Left lung (tissue), 4 donors: ENCODE measurements at regions not wholly inside any gene's neighbourhood (a gene's known extent, or its start where the extent isn't known, plus 50 kb on each side); places are given as distances from the start of the nearest gene placed in this dataset.

ENCODE experiments used
- ATAC-seq: fragments of 200-7000 bp; cut with Tn5 transposase; one replicate; pipeline ENCODE4 v1.9.1; 2020; ENCODE audit warnings: moderate library complexity
- DNase-seq, 4 donors: peaks; one replicate each; pipeline ENCODE4 v3.0.0-alpha.2; 2013 to 2020
- H3K27ac ChIP-seq, 2 donors: fragments of 200-600 bp; sonication (generic) in 1 of 2; one replicate each; pipeline versions ENCODE4 v1.5.0 to v1.8.0; 2020 to 2021
- H3K27me3 ChIP-seq, 2 donors: fragments of 200-600 bp; sonication (generic) in 1 of 2; one replicate each; pipeline versions ENCODE4 v1.5.0 to v1.8.0; 2020 to 2021
- H3K36me3 ChIP-seq, 2 donors: fragments of 200-600 bp; sonication (generic) in 1 of 2; one replicate each; pipeline versions ENCODE4 v1.5.0 to v1.8.0; 2020 to 2021
- H3K4me1 ChIP-seq, 2 donors: fragments of 200-600 bp; one replicate each; pipeline ENCODE4 v1.8.0; 2021
- H3K4me3 ChIP-seq, 2 donors: fragments of 200-600 bp; sonication (generic) in 1 of 2; one replicate each; pipeline versions ENCODE4 v1.5.0 to v1.8.0; 2020 to 2021; ENCODE audit warnings: mild to moderate bottlenecking in 1 of 2
- H3K9me3 ChIP-seq, 2 donors: fragments of 200-600 bp; sonication (generic) in 1 of 2; one replicate each; pipeline versions ENCODE4 v1.5.0 to v1.8.0; 2020 to 2021
- intact Hi-C, 2 donors: fragments of 100-400 bp; cut with DNase I; formaldehyde crosslinking; loops; one replicate each; pipeline versions ENCODE4 v1.11.2 to v1.14.2; 2022
- TF ChIP-seq, protein P1 (sequence below), 2 donors: fragments of 200-600 bp; sonication (generic) in 1 of 2; IDR thresholded peaks; one replicate each; pipeline versions ENCODE4 v1.5.0 to v1.8.0; 2021; ENCODE audit warnings: antibody characterized with exemption in 2 of 2
- donor health status: DM: no; HTN: yes; CAD: no.
- donor health status: DM: no; HTN: no; CAD: no.

DNA sequence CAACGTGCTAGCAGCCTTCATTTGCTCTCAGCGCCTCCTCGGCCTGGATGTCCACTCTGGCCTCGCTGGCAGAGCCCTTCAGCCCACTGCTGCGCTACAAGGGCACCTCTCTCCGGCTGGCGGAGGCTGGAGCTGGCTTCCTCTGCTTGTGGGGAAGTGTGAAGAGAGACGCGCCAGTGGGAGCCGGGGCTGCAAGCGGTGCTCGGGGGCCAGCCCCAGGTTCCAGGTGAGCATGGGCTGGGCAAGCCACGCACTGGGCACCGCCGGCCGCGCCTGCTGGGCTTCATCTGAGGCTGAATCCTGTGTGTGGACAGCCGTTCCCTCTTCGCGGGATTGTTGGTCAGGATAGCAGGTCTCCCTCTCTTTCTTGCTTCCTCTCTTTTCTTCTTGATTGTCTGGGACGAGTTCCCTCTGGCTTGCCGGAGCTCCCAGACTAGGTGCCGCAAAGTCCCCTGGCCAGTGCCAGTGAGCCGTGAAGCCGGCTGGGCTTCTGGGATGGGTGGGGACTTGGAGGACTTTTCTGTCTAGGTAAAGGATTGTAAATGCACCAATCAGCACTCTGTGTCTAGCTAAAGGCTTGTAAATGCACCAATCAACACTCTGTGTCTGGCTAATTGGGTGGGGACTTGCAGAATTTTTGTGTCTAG is 165.0 kb downstream of the HEPH start:
- ATAC-seq (no peak), DNase-seq (peak in 1 of 4 donors; percentile 41)
- Histone ChIP-seq H3K27me3 (no peaks in the 10 kb centered on the region), H3K4me1 (no peaks in the 10 kb centered on the region), H3K9me3 (peaks cover 0 to 3% of the 10 kb centered on the region in 2 donors), H3K36me3 (no peaks in the 10 kb centered on the region), H3K4me3 (no peak overlapping the region), H3K27ac (no peak overlapping the region)
- intact Hi-C loops, result no loop called here
- TF ChIP-seq, protein P1, sequence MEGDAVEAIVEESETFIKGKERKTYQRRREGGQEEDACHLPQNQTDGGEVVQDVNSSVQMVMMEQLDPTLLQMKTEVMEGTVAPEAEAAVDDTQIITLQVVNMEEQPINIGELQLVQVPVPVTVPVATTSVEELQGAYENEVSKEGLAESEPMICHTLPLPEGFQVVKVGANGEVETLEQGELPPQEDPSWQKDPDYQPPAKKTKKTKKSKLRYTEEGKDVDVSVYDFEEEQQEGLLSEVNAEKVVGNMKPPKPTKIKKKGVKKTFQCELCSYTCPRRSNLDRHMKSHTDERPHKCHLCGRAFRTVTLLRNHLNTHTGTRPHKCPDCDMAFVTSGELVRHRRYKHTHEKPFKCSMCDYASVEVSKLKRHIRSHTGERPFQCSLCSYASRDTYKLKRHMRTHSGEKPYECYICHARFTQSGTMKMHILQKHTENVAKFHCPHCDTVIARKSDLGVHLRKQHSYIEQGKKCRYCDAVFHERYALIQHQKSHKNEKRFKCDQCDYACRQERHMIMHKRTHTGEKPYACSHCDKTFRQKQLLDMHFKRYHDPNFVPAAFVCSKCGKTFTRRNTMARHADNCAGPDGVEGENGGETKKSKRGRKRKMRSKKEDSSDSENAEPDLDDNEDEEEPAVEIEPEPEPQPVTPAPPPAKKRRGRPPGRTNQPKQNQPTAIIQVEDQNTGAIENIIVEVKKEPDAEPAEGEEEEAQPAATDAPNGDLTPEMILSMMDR (IDR thresholded peaks at IDR 0.05), result no peak

DNA sequence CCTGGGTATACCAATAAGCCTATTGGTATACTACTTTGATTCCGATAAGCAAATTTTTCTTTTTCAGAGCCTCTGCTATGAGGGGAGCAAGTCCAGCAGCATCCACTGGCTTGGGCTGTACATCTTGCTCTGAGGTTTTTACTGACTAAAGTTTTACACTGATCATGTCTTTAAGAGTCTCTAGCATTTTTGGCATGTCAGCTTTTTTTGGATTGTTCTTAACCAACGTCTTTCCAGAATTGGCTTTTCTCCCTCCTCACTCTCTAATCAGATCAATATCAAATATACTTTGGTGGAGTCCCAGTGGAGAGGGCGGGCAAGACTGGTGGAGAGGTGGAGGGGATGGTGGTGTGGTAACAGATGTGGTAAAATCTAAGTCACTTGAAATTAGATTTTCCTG is 196.8 kb downstream of the HEPH start:
- TF ChIP-seq, protein P1 (IDR thresholded peaks at IDR 0.05), result no peak
- intact Hi-C loops, result no loop called here
- no peaks in the 10 kb centered on the region for H3K36me3 ChIP-seq
- no peaks in the 10 kb centered on the region for H3K9me3 ChIP-seq
- H3K27ac ChIP-seq, result no peak overlapping the region
- ATAC-seq (no peak), DNase-seq (no peak)
- H3K4me3 ChIP-seq, result no peak overlapping the region
- no peaks in the 10 kb centered on the region for H3K27me3 ChIP-seq
- H3K4me1 ChIP-seq, result no peaks in the 10 kb centered on the region

DNA sequence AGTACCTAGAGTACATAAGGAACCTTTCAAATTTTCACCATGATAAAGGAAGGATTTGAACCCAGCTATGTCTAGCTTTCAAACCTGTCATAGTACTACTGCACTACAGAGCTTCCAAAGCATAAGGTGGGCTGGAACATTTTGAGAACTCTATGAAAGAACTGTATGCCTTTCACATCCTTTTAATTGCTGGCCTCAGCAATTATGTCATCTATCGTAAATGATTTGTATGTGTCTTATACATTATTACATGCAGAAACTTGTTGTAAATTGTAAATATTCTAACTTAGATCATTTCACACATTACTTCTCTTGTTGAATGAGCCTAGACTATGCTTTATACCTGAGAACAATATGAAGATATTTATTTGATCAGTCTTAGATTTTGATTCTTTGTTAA is 220.7 kb downstream of the HEPH start:
- Histone ChIP-seq H3K4me3 (no peak overlapping the region), H3K27me3 (no peaks in the 10 kb centered on the region), H3K27ac (no peak overlapping the region), H3K9me3 (no peaks in the 10 kb centered on the region), H3K4me1 (no peaks in the 10 kb centered on the region), H3K36me3 (no peaks in the 10 kb centered on the region)
- intact Hi-C loops, result no loop called here
- TF ChIP-seq, protein P1 (IDR thresholded peaks at IDR 0.05), result no peak
- DNase-seq (no peak), ATAC-seq (no peak)

DNA sequence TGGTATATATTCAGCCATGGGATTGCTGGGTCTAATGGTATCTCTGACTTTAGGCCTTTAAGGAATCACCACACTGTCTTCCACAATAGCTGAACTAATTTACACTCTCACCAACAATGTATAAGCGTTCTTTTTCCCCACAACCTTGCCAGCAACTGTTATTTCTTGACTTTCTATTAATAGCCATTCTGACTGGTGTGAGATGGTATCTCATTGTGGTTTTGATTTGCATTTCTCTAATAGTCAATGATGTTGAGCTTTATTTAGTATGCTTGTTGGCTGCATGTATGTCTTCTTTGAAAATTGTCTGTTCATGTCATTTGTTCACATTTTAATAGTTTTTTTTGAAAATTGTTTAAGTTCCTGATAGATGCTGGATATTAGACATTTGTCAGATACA is 235.2 kb downstream of the HEPH start:
- Histone ChIP-seq H3K9me3 (no peaks in the 10 kb centered on the region), H3K4me3 (no peak overlapping the region), H3K36me3 (no peaks in the 10 kb centered on the region), H3K4me1 (no peaks in the 10 kb centered on the region), H3K27me3 (no peaks in the 10 kb centered on the region), H3K27ac (no peak overlapping the region)
- no peak for DNase-seq
- intact Hi-C loops, result no loop called here
- ATAC-seq, result no peak
- TF ChIP-seq, protein P1 (IDR thresholded peaks at IDR 0.05), result no peak

DNA sequence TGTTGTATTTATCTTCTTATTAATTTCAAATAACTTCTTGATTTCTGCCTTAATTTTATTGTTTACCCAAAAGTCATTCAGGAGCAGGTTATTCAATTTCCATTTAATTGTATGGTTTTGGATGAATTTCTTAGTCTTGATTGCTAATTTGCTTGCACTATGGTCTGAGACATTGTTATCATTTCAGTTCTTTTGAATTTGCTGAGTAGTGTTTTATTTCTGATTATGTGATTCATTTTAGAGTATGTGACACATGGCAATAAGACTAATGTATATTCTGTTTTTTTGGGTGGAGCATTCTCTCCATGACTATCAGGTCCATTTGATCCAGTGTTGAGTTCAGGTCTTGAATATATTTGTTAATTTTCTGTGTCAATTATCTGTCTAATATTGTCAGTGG is 236.7 kb downstream of the EDA2R start:
- no peaks in the 10 kb centered on the region for H3K4me1 ChIP-seq
- H3K9me3 ChIP-seq, result no peaks in the 10 kb centered on the region
- TF ChIP-seq, protein P1 (IDR thresholded peaks at IDR 0.05), result no peak
- no peaks in the 10 kb centered on the region for H3K36me3 ChIP-seq
- ATAC-seq (no peak), DNase-seq (no peak)
- H3K27me3 ChIP-seq, result peaks cover 0 to 3% of the 10 kb centered on the region in 2 donors
- no peak overlapping the region for H3K27ac ChIP-seq
- intact Hi-C loops, result no loop called here
- H3K4me3 ChIP-seq, result no peak overlapping the region
